D721Med (cell line): ENCODE measurements at regions not wholly inside any gene's neighbourhood (a gene's known extent, or its start where the extent isn't known, plus 50 kb on each side); places are given as distances from the start of the nearest gene placed in this dataset.

ENCODE experiments used
- DNase-seq: peaks from one replicate; pipeline ENCODE4 v3.0.0; 2011; ENCODE audit warnings: low spot score; ENCODE audit not compliant: insufficient read length
- FAIRE-seq: peaks from 2 replicates; lab custom pipeline; 2011; peaks lifted over from hg19 to GRCh38; lab: Jason Lieb, UNC
- CTCF ChIP-seq: IDR thresholded peaks from 2 replicates; pipeline ENCODE4 v1.5.1; 2012; ENCODE audit warnings: mild to moderate bottlenecking, control low read depth; ENCODE audit not compliant: insufficient read depth; ENCODE audit errors: missing control alignments

GRCh38 chr9:698954-699353, 142.5 kb upstream of the DMRT1 start:
- FAIRE-seq (no peak), DNase-seq (no peak)
- no peak for TF ChIP-seq CTCF

- no peak for TF ChIP-seq CTCF
- no peak for FAIRE-seq
Measured at GRCh38 chr9:699396-699795, 142.1 kb upstream of the DMRT1 start.

GRCh38 chr9:700365-701282, 140.9 kb upstream of the DMRT1 start:
- DNase-seq, result no peak
- no peak for TF ChIP-seq CTCF
- FAIRE-seq, result peak; percentile 71

More at GRCh38 chr9:699396-699795, 142.1 kb upstream of the DMRT1 start:
- DNase-seq, result no peak

- TF ChIP-seq CTCF, result no peak
- DNase-seq, result no peak
- FAIRE-seq, result no peak
Measured at GRCh38 chr9:703392-703791, 138.1 kb upstream of the DMRT1 start.

- no peak for TF ChIP-seq CTCF
- no peak for DNase-seq
- FAIRE-seq, result no peak
Measured at GRCh38 chr9:706073-706472, 135.4 kb upstream of the DMRT1 start.

- no peak for FAIRE-seq
- no peak for DNase-seq
- TF ChIP-seq CTCF, result no peak
Measured at GRCh38 chr9:706606-707459, 134.7 kb upstream of the DMRT1 start.
